ENCODE measurements at regions not wholly inside any gene's neighbourhood (a gene's known extent, or its start where the extent isn't known, plus 50 kb on each side); places are given as distances from the start of the nearest gene placed in this dataset.

GRCh38 chr11:25863986-25864385 lies 467.9 kb upstream of the ANO3 start:
- no peak for TF ChIP-seq CTCF (IDR thresholded peaks at IDR 0.05; ENCODE audit: borderline replicate concordance, extremely low read depth, low read length, poor library complexity, severe bottlenecking)
- TF ChIP-seq EZH2 (IDR thresholded peaks at IDR 0.05; ENCODE audit: borderline replicate concordance, low read depth, low read length, severe bottlenecking), result no peak

All from DND-41 (cell line).